Upper lobe of right lung (tissue), 1 donor: ENCODE measurements at regions not wholly inside any gene's neighbourhood (a gene's known extent, or its start where the extent isn't known, plus 50 kb on each side); places are given as distances from the start of the nearest gene placed in this dataset.
A peak's percentile ranks its signal among the peaks of the same experiment; 100 is the strongest.
"Not testable (repeated sequence)": the region's sequence is repeated elsewhere in the genome, so short reads cannot be mapped to it uniquely, and the experiment has no call there.

Experiments
- ATAC-seq: fragments of 200-7000 bp; cut with Tn5 transposase; one replicate; pipeline ENCODE4 v1.9.1; 2020; ENCODE audit warnings: mild to moderate bottlenecking, moderate library complexity
- DNase-seq: peaks from one replicate; pipeline ENCODE4 v3.0.0-alpha.2; 2020
- H3K27ac ChIP-seq: fragments of 200-600 bp; one replicate; pipeline ENCODE4 v1.8.0; 2022
- H3K27me3 ChIP-seq: fragments of 200-600 bp; one replicate; pipeline ENCODE4 v1.8.0; 2022; ENCODE audit warnings: mild to moderate bottlenecking
- H3K36me3 ChIP-seq: fragments of 200-600 bp; one replicate; pipeline ENCODE4 v1.8.0; 2022
- H3K4me1 ChIP-seq: fragments of 200-600 bp; one replicate; pipeline ENCODE4 v1.8.0; 2022
- H3K4me3 ChIP-seq: fragments of 200-600 bp; one replicate; pipeline ENCODE4 v1.8.0; 2022; ENCODE audit warnings: mild to moderate bottlenecking
- H3K9me3 ChIP-seq: fragments of 200-600 bp; one replicate; pipeline ENCODE4 v1.8.0; 2022
- CTCF ChIP-seq: fragments of 200-600 bp; IDR thresholded peaks from one replicate; pipeline ENCODE4 v1.8.0; 2022; ENCODE audit warnings: antibody characterized with exemption
- intact Hi-C: fragments of 100-400 bp; cut with DNase I; formaldehyde crosslinking; loops from one replicate; pipeline ENCODE4 v1.11.0; 2022
- donor health status: DM: no; HTN: yes; CAD: no; lungs with severe emphysema.

- no peak for TF ChIP-seq CTCF
- intact Hi-C loops, result no loop called here
- no peak for ATAC-seq
- H3K4me3 ChIP-seq, result no peak overlapping the region
- H3K9me3 ChIP-seq, result no peaks in the 10 kb centered on the region
- no peak for DNase-seq
- H3K36me3 ChIP-seq, result no peaks in the 10 kb centered on the region
- H3K27ac ChIP-seq, result no peak overlapping the region
- H3K4me1 ChIP-seq, result no peaks in the 10 kb centered on the region
- H3K27me3 ChIP-seq, result no peaks in the 10 kb centered on the region
Measured at GRCh38 chr13:18943273-18943672, 238.4 kb downstream of the TUBA3C start.

GRCh38 chr13:18936104-18936503, 245.5 kb downstream of the TUBA3C start:
- H3K36me3 ChIP-seq, result no peaks in the 10 kb centered on the region
- H3K4me3 ChIP-seq, result no peak overlapping the region
- intact Hi-C loops, result no loop called here
- H3K27me3 ChIP-seq, result no peaks in the 10 kb centered on the region
- no peak for DNase-seq
- no peak for TF ChIP-seq CTCF
- ATAC-seq, result no peak
- no peaks in the 10 kb centered on the region for H3K4me1 ChIP-seq
- no peak overlapping the region for H3K27ac ChIP-seq
- no peaks in the 10 kb centered on the region for H3K9me3 ChIP-seq

- intact Hi-C loops, result no loop called here
- no peak overlapping the region for H3K4me3 ChIP-seq
- H3K27me3 ChIP-seq, result no peaks in the 10 kb centered on the region
- no peak for ATAC-seq
- no peaks in the 10 kb centered on the region for H3K9me3 ChIP-seq
- H3K36me3 ChIP-seq, result no peaks in the 10 kb centered on the region
- DNase-seq, result no peak
- no peaks in the 10 kb centered on the region for H3K4me1 ChIP-seq
- H3K27ac ChIP-seq, result no peak overlapping the region
- no peak for TF ChIP-seq CTCF
Measured at GRCh38 chr13:18921063-18921462, 260.6 kb downstream of the TUBA3C start.

- H3K36me3 ChIP-seq, H3K9me3 ChIP-seq, intact Hi-C loops, H3K4me3 ChIP-seq, DNase-seq, ATAC-seq, H3K27me3 ChIP-seq, H3K4me1 ChIP-seq, H3K27ac ChIP-seq: not testable (repeated sequence)
Measured at GRCh38 chr13:18905096-18905495, 276.5 kb downstream of the TUBA3C start.

- intact Hi-C loops, H3K9me3 ChIP-seq, H3K27me3 ChIP-seq, H3K4me3 ChIP-seq, DNase-seq, H3K27ac ChIP-seq, H3K4me1 ChIP-seq, H3K36me3 ChIP-seq: not testable (repeated sequence)
- peak; percentile 33 for ATAC-seq
Measured at GRCh38 chr13:18895411-18895810, 286.2 kb downstream of the TUBA3C start.

GRCh38 chr13:18891242-18891641, 290.4 kb downstream of the TUBA3C start:
- H3K36me3 ChIP-seq, H3K4me1 ChIP-seq, H3K4me3 ChIP-seq, intact Hi-C loops, H3K27ac ChIP-seq, H3K27me3 ChIP-seq, ATAC-seq, DNase-seq, H3K9me3 ChIP-seq: not testable (repeated sequence)

GRCh38 chr13:18874875-18875789, 306.5 kb downstream of the TUBA3C start:
- H3K4me3 ChIP-seq, H3K9me3 ChIP-seq, H3K27me3 ChIP-seq, H3K36me3 ChIP-seq, H3K4me1 ChIP-seq, intact Hi-C loops, H3K27ac ChIP-seq: not testable (repeated sequence)
- DNase-seq (peak; percentile 74), ATAC-seq (peak; percentile 97)

GRCh38 chr13:18870557-18870956, 311.1 kb downstream of the TUBA3C start:
- H3K27ac ChIP-seq, H3K4me3 ChIP-seq, H3K36me3 ChIP-seq, H3K4me1 ChIP-seq, ATAC-seq, DNase-seq, H3K27me3 ChIP-seq, H3K9me3 ChIP-seq, intact Hi-C loops: not testable (repeated sequence)

- DNase-seq, result not testable (repeated sequence)
Measured at GRCh38 chr13:18869365-18869764, 312.3 kb downstream of the TUBA3C start.

GRCh38 chr13:18837986-18838629, 343.5 kb downstream of the TUBA3C start:
- H3K36me3 ChIP-seq, H3K27ac ChIP-seq, ATAC-seq, H3K4me1 ChIP-seq, H3K9me3 ChIP-seq, DNase-seq, H3K27me3 ChIP-seq, H3K4me3 ChIP-seq, intact Hi-C loops: not testable (repeated sequence)

More at GRCh38 chr13:18869365-18869764, 312.3 kb downstream of the TUBA3C start:
- H3K36me3 ChIP-seq, H3K27ac ChIP-seq, H3K27me3 ChIP-seq, H3K9me3 ChIP-seq, H3K4me1 ChIP-seq, ATAC-seq, intact Hi-C loops, H3K4me3 ChIP-seq: not testable (repeated sequence)

- H3K36me3 ChIP-seq, DNase-seq, H3K9me3 ChIP-seq, ATAC-seq, intact Hi-C loops, H3K27me3 ChIP-seq, H3K4me3 ChIP-seq, H3K27ac ChIP-seq, H3K4me1 ChIP-seq: not testable (repeated sequence)
Measured at GRCh38 chr13:18837179-18837745, 344.4 kb downstream of the TUBA3C start.
